ENCODE measurements at regions not wholly inside any gene's neighbourhood (a gene's known extent, or its start where the extent isn't known, plus 50 kb on each side); places are given as distances from the start of the nearest gene placed in this dataset.

DNA sequence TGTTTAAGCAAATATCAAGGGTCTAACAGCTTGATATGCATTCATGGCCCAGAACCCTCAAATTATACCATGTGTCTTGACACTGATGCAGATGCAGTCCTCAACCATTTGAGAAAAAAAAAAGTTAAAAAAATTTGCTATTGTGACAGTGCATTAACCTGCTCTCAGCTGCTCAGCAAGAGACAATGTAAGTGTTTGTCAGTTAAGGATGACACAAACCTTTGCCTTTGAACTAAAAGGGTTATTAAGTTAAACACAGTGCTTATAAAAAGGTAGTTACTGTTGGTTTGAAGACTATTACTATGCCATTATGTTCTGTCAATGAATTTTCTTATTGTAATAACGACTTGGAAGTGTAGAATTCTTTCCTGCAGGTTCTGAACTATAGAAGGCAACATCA lies 655.6 kb upstream of the NEGR1 start:
- no peaks in the 10 kb centered on the region for H3K4me1 ChIP-seq
- no peaks in the 10 kb centered on the region for H3K9me3 ChIP-seq
- TF ChIP-seq CTCF (IDR thresholded peaks at IDR 0.05) (no peak), POLR2A (IDR thresholded peaks at IDR 0.05) (no peak)
- DNase-seq (no peak), ATAC-seq (no peak)
- intact Hi-C loops (cut with DNase I) = no loop called here
- WGBS, 2 donors = 22 to 24% methylated on average over 1 of the region's 1 CpG
- no peaks in the 10 kb centered on the region for H3K36me3 ChIP-seq (replicated peaks in 1 of 2; ENCODE audit: insufficient read depth in 1 of 2, low read depth in 2 of 2)
- no peak overlapping the region for H3K4me3 ChIP-seq
- H3K27me3 ChIP-seq = no peaks in the 10 kb centered on the region
- H3K27ac ChIP-seq = no peak overlapping the region

- Histone ChIP-seq H3K36me3 (replicated peaks in 1 of 2; ENCODE audit: insufficient read depth in 1 of 2, low read depth in 2 of 2) (no peaks in the 10 kb centered on the region), H3K9me3 (no peaks in the 10 kb centered on the region), H3K27me3 (no peaks in the 10 kb centered on the region), H3K4me1 (no peaks in the 10 kb centered on the region), H3K4me3 (no peak overlapping the region), H3K27ac (no peak overlapping the region)
- DNase-seq = no peak
- intact Hi-C loops (cut with DNase I) = no loop called here
- 55 to 61% methylated on average over 8 of the region's 8 CpGs for whole genome bisulfite sequencing, 2 donors
- no peak for ATAC-seq
- no peak for TF ChIP-seq CTCF (IDR thresholded peaks at IDR 0.05)
- TF ChIP-seq POLR2A (IDR thresholded peaks at IDR 0.05) = no peak
Measured at GRCh38 chr1:72936942-72937341, 654.6 kb upstream of the NEGR1 start.

DNA sequence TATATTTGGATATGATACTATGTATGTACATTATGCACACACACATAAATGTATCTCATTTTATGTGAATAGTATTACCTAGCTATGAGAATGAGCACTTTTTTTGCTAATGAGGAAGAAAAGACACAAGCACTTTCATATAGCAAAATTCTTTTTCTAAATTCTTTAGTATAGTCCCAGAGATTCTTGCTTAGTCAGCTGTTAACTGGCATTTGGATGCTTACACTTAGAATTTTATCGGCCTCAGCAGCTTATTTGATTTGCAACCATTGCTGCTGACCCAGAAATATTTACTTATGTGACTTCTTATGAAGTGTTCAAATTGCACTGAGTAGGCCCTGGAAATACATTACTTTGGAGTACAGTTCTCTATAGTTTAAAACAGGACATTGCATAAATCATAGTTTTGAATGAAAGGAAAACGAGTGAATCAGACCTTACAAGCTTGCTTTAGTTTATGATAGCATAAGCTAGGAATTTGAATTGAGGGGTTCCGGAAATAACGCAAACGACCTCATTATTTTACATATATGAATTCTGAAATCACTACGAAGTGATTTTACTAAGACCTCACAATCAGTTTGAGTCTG lies 653.9 kb upstream of the NEGR1 start:
- Histone ChIP-seq H3K27me3 (no peaks in the 10 kb centered on the region), H3K36me3 (replicated peaks in 1 of 2; ENCODE audit: insufficient read depth in 1 of 2, low read depth in 2 of 2) (no peaks in the 10 kb centered on the region), H3K27ac (no peak overlapping the region), H3K4me1 (no peaks in the 10 kb centered on the region), H3K4me3 (no peak overlapping the region), H3K9me3 (no peaks in the 10 kb centered on the region)
- 68% methylated on average over 6 of the region's 6 CpGs for WGBS, 2 donors
- ATAC-seq (no peak), DNase-seq (no peak)
- intact Hi-C loops (cut with DNase I) = no loop called here
- TF ChIP-seq POLR2A (IDR thresholded peaks at IDR 0.05) = no peak
- no peak for TF ChIP-seq CTCF (IDR thresholded peaks at IDR 0.05)

- DNase-seq (no peak), ATAC-seq (no peak)
- H3K27ac ChIP-seq = no peak overlapping the region
- intact Hi-C loops (cut with DNase I) = no loop called here
- TF ChIP-seq CTCF (IDR thresholded peaks at IDR 0.05) (no peak), POLR2A (IDR thresholded peaks at IDR 0.05) (no peak)
- H3K4me1 ChIP-seq = no peaks in the 10 kb centered on the region
- H3K4me3 ChIP-seq = no peak overlapping the region
- no peaks in the 10 kb centered on the region for H3K9me3 ChIP-seq
- no peaks in the 10 kb centered on the region for H3K27me3 ChIP-seq
- no peaks in the 10 kb centered on the region for H3K36me3 ChIP-seq (replicated peaks in 1 of 2; ENCODE audit: insufficient read depth in 1 of 2, low read depth in 2 of 2)
- 47 to 56% methylated on average over 2 of the region's 2 CpGs for WGBS, 2 donors
Measured at GRCh38 chr1:72932025-72932424, 649.7 kb upstream of the NEGR1 start.

DNA sequence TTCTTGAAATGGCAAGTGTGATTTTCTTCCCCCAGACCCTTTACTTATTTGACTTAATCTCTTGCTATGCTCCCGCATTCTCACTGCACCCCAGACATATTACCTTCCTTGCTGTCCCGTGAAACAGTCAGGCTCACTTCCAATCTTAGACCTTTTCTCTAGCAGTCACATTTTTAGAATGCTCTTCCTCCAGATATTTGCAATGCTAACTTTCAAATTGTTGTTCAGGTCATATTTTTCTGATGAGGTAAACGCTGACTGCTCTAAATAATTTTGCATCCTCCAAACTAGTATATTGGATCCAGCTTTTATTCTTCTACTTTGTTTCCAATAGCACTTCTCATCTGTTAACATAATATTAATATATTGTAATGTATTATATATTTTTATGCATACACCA lies 648.2 kb upstream of the NEGR1 start:
- H3K4me1 ChIP-seq = no peaks in the 10 kb centered on the region
- H3K36me3 ChIP-seq (replicated peaks in 1 of 2; ENCODE audit: insufficient read depth in 1 of 2, low read depth in 2 of 2) = no peaks in the 10 kb centered on the region
- no peak for DNase-seq
- TF ChIP-seq CTCF (IDR thresholded peaks at IDR 0.05) (no peak), POLR2A (IDR thresholded peaks at IDR 0.05) (no peak)
- WGBS, 2 donors = 62 to 73% methylated on average over 3 of the region's 3 CpGs
- no peak overlapping the region for H3K4me3 ChIP-seq
- no peaks in the 10 kb centered on the region for H3K27me3 ChIP-seq
- H3K27ac ChIP-seq = no peak overlapping the region
- intact Hi-C loops (cut with DNase I) = no loop called here
- H3K9me3 ChIP-seq = no peaks in the 10 kb centered on the region
- no peak for ATAC-seq

Measured in body of pancreas (tissue), 4 donors.